Spleen (tissue), 11 donors: ENCODE measurements at regions not wholly inside any gene's neighbourhood (a gene's known extent, or its start where the extent isn't known, plus 50 kb on each side); places are given as distances from the start of the nearest gene placed in this dataset.
A peak's percentile ranks its signal among the peaks of the same experiment; 100 is the strongest.

Experiments
- DNase-seq: peaks from one replicate; pipeline ENCODE4 v3.0.0-alpha.2; 2020
- H3K27ac ChIP-seq, 8 donors: fragments of 200-600 bp; sonication (generic) in 7 of 8; 1 replicate in 4 of 8; 2 replicates in 4 of 8; pipeline versions ENCODE4 v1.5.0 to v1.8.0; 2016 to 2021; ENCODE audit warnings: inconsistent platforms in 4 of 8, mild to moderate bottlenecking in 4 of 8, moderate library complexity in 1 of 8
- H3K27me3 ChIP-seq, 7 donors: fragments of 200-600 bp; sonication (generic) in 6 of 7; replicated peaks in 1 of 7; 1 replicate in 4 of 7; 2 replicates in 3 of 7; pipeline versions ENCODE4 v1.5.0 to v1.8.0; 2016 to 2021; ENCODE audit warnings: inconsistent platforms in 3 of 7, mild to moderate bottlenecking in 1 of 7
- H3K36me3 ChIP-seq, 6 donors: fragments of 200-600 bp; sonication (generic) in 5 of 6; 1 replicate in 4 of 6; 2 replicates in 2 of 6; pipeline versions ENCODE4 v1.5.0 to v1.8.0; 2016 to 2021; ENCODE audit warnings: inconsistent platforms in 2 of 6
- H3K4me1 ChIP-seq, 6 donors: fragments of 200-600 bp; sonication (generic) in 5 of 6; 1 replicate in 3 of 6; 2 replicates in 3 of 6; pipeline versions ENCODE4 v1.5.0 to v1.8.0; 2016 to 2021; ENCODE audit warnings: inconsistent platforms in 3 of 6
- H3K4me3 ChIP-seq, 8 donors: fragments of 200-600 bp; sonication (generic) in 7 of 8; 1 replicate in 4 of 8; 2 replicates in 4 of 8; pipeline versions ENCODE4 v1.5.0 to v1.8.0; 2016 to 2021; ENCODE audit warnings: inconsistent platforms in 4 of 8, mild to moderate bottlenecking in 4 of 8, moderate library complexity in 2 of 8
- H3K9me3 ChIP-seq, 8 donors: fragments of 200-600 bp; sonication (generic) in 7 of 8; 1 replicate in 4 of 8; 2 replicates in 4 of 8; pipeline versions ENCODE4 v1.5.0 to v1.8.0; 2016 to 2021; ENCODE audit warnings: inconsistent platforms in 4 of 8
- POLR2A ChIP-seq, 3 donors: fragments of 450-650 bp; IDR thresholded peaks; one replicate each; pipeline ENCODE4 v1.5.1; 2017; ENCODE audit warnings: antibody characterized with exemption in 3 of 3, mild to moderate bottlenecking in 1 of 3
- POLR2AphosphoS5 ChIP-seq, 3 donors: sonication (generic); formaldehyde crosslinking; IDR thresholded peaks; one replicate each; pipeline ENCODE4 v1.5.1; 2017; ENCODE audit warnings: antibody characterized with exemption in 3 of 3
- WGBS, 5 donors: extraction: QIAGEN DNeasy Blood & Tissue Kit in 3 of 5; methylation state at CpG; one replicate each; pipeline versions ENCODE4 v1.1.5 to v1.1.7; 2013 to 2018; 5-methylcytosine and 5-hydroxymethylcytosine counted together
- intact Hi-C: fragments of 100-400 bp; cut with DNase I; formaldehyde crosslinking; loops from one replicate; pipeline ENCODE4 v1.15.0; 2023; ENCODE audit warnings: low total_unique reads
- TF ChIP-seq, protein P1 (sequence below), 11 experiments: fragments of 200-600 bp in 7 of 11; fragments of 450-650 bp in 4 of 11; sonication (generic) in 4 of 11; IDR thresholded peaks in 8 of 11; conservative IDR thresholded peaks in 3 of 11; 1 replicate in 7 of 11; 2 replicates in 4 of 11; pipeline versions ENCODE4 v1.4.0 to v1.8.0; 2016 to 2021; ENCODE audit warnings: antibody characterized with exemption in 11 of 11, inconsistent platforms in 4 of 11, mild to moderate bottlenecking in 1 of 11
- donor health status: healthy with polysubstance abuse.
- donor health status: DM: no; HTN: no; CAD: no; lungs with moderate emphysema.
- donor health status: DM: no; HTN: no; CAD: no.
- donor health status: Bipolar disorder and iron deficiency.
- donor health status: healthy.
- donor health status: DM: no; HTN: no; CAD: no.
- donor health status: DM: yes; HTN: yes; CAD: no.

- Histone ChIP-seq H3K4me3 (no peak overlapping the region), H3K27me3 (peaks cover 0 to 34% (median 0%) of the 10 kb centered on the region in 7 donors), H3K36me3 (no peaks in the 10 kb centered on the region), H3K4me1 (no peaks in the 10 kb centered on the region), H3K27ac (no peak overlapping the region), H3K9me3 (no peaks in the 10 kb centered on the region)
- peak; percentile 45 for DNase-seq
- intact Hi-C loops, result no loop called here
- no peak for TF ChIP-seq POLR2A (IDR thresholded peaks at IDR 0.05)
- TF ChIP-seq POLR2AphosphoS5 (IDR thresholded peaks at IDR 0.05), result no peak
- TF ChIP-seq, protein P1, sequence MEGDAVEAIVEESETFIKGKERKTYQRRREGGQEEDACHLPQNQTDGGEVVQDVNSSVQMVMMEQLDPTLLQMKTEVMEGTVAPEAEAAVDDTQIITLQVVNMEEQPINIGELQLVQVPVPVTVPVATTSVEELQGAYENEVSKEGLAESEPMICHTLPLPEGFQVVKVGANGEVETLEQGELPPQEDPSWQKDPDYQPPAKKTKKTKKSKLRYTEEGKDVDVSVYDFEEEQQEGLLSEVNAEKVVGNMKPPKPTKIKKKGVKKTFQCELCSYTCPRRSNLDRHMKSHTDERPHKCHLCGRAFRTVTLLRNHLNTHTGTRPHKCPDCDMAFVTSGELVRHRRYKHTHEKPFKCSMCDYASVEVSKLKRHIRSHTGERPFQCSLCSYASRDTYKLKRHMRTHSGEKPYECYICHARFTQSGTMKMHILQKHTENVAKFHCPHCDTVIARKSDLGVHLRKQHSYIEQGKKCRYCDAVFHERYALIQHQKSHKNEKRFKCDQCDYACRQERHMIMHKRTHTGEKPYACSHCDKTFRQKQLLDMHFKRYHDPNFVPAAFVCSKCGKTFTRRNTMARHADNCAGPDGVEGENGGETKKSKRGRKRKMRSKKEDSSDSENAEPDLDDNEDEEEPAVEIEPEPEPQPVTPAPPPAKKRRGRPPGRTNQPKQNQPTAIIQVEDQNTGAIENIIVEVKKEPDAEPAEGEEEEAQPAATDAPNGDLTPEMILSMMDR (IDR thresholded peaks at IDR 0.05 in 8 of 11, conservative IDR thresholded peaks at IDR 0.05 in 3 of 11), result no peak
- WGBS, 5 donors, result 83 to 89% (median 87%) methylated on average over 13 of the region's 13 CpGs
These were observed 134.1 kb upstream of the GPC1 start for GRCh38 chr2:240301256-240301795.

DNA sequence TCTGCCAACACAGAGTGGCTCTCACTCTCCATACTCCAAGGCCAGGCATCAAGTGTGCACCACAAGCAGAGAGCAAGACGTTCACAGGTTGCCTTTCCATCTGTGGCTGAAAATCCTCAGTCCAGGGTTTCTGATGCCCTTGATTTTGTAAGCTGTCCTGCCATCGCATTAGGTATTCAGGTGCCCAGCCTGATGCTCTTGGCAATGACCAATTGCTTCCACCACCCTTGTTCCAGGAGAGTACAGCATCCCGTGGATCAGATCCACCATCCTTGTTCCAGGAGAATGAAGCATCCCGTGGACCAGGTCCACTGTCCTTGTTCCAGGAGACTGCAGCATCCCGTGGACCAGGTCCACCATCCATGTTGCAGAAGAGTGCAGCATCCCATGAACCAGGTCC lies 133.4 kb upstream of the GPC1 start:
- peak; percentile 6 for DNase-seq
- intact Hi-C loops, result no loop called here

GRCh38 chr2:240302933-240303595 lies 132.4 kb upstream of the GPC1 start:
- Histone ChIP-seq H3K9me3 (no peaks in the 10 kb centered on the region), H3K27me3 (peaks cover 0 to 34% (median 0%) of the 10 kb centered on the region in 7 donors), H3K36me3 (no peaks in the 10 kb centered on the region), H3K4me3 (no peak overlapping the region), H3K4me1 (no peaks in the 10 kb centered on the region), H3K27ac (no peak overlapping the region)
- DNase-seq, result peak; percentile 10
- WGBS, 5 donors, result 88 to 100% (median 94%) methylated on average over 1 of the region's 2 CpGs
- no peak for TF ChIP-seq POLR2AphosphoS5 (IDR thresholded peaks at IDR 0.05)
- TF ChIP-seq, protein P1 (IDR thresholded peaks at IDR 0.05 in 8 of 11, conservative IDR thresholded peaks at IDR 0.05 in 3 of 11), result no peak
- no peak for TF ChIP-seq POLR2A (IDR thresholded peaks at IDR 0.05)
- intact Hi-C loops, result no loop called here

More for the DNA sequence above, 133.4 kb upstream of the GPC1 start:
- no peak for TF ChIP-seq POLR2AphosphoS5 (IDR thresholded peaks at IDR 0.05)
- no peak for TF ChIP-seq POLR2A (IDR thresholded peaks at IDR 0.05)
- TF ChIP-seq, protein P1 (IDR thresholded peaks at IDR 0.05 in 8 of 11, conservative IDR thresholded peaks at IDR 0.05 in 3 of 11), result no peak
- H3K27ac ChIP-seq, result no peak overlapping the region
- H3K9me3 ChIP-seq, result no peaks in the 10 kb centered on the region
- no peaks in the 10 kb centered on the region for H3K4me1 ChIP-seq
- 82 to 92% (median 86%) methylated on average over 3 to 5 of the region's 5 CpGs for WGBS, 5 donors
- no peaks in the 10 kb centered on the region for H3K36me3 ChIP-seq
- H3K27me3 ChIP-seq, result peaks cover 0 to 34% (median 0%) of the 10 kb centered on the region in 7 donors
- H3K4me3 ChIP-seq, result no peak overlapping the region

- WGBS, 5 donors, result 75 to 84% (median 78%) methylated on average over 12 to 25 of the region's 25 CpGs
- no peaks in the 10 kb centered on the region for H3K4me1 ChIP-seq
- peaks cover 0 to 34% (median 0%) of the 10 kb centered on the region in 7 donors for H3K27me3 ChIP-seq
- intact Hi-C loops, result no loop called here
- H3K36me3 ChIP-seq, result no peaks in the 10 kb centered on the region
- TF ChIP-seq POLR2A (IDR thresholded peaks at IDR 0.05) (no peak), POLR2AphosphoS5 (IDR thresholded peaks at IDR 0.05) (no peak)
- TF ChIP-seq, protein P1 (IDR thresholded peaks at IDR 0.05 in 8 of 11, conservative IDR thresholded peaks at IDR 0.05 in 3 of 11), result no peak
- H3K9me3 ChIP-seq, result no peaks in the 10 kb centered on the region
- no peak overlapping the region for H3K27ac ChIP-seq
- DNase-seq, result peak; percentile 62
- no peak overlapping the region for H3K4me3 ChIP-seq
These were observed 131.3 kb upstream of the GPC1 start for GRCh38 chr2:240303896-240304745.
